ENCODE measurements at regions not wholly inside any gene's neighbourhood (a gene's known extent, or its start where the extent isn't known, plus 50 kb on each side); places are given as distances from the start of the nearest gene placed in this dataset.
"Not testable (repeated sequence)": the region's sequence is repeated elsewhere in the genome, so short reads cannot be mapped to it uniquely, and the experiment has no call there.

DNA sequence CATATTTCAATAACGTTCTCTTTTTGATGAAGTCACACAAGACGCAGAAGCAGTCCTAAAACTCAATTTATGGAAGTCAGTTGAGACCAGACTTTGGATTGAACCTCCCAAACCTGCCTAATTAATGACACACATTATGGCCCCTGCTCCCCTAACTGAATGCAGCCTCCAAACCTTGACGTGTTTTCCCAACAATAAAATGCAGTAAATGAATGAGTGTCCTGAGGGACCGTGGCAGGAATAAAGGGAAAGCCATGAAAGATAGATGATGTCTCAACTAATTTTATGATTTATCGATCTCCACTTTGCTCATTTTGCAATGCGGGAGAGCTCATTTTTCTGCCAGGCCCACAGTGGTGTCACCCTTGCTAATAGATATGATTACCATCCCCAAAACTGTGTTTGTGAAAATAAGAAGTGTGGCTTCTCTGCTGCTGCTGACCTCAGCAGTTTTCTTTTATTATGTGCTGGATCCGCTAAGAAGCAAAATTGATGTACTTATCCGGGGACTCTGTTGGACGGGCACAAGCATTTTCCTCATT, 189.9 kb downstream of the NPIPA8 start:
- not testable (repeated sequence) for DNase-seq

DNA sequence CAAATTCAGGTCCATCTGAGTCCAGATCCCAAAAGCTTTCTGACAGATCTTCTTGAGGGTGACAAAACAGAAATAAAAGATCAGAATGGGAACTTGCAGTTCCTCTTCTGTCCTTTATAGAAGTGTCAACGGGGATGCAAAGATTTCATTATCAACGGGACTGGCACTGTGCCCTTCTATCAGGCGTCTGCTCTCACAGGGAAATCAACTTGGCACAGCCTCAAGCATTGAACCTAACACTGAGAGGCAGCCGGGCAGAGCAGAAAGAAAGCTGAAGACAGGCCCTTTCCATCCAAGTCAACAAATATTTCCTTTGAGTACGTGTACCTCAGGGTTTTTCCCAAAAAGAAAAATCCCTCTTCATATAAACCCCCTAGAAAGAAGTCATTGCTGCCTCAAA, 194.5 kb downstream of the NPIPA8 start:
- not testable (repeated sequence) for DNase-seq

DNA sequence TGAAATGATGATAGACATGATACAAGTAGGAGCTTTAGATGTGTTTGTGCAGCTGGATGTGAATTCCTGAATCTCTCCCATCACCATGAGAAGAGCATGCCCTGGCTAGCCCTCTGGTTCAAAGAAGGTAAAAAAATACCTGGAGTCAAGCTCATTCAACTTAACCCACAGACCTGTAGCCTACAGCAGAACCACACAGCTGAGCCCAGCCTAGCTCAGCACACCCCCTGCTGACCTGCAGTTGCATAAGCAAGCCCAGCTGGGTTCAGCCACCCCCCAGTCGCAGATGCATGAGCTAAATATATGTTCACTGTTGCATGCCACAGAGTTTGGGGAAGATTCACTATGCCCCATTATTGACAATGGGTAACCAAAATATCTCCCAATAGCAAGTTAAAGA, 200.2 kb downstream of the NPIPA8 start:
- DNase-seq, result not testable (repeated sequence)

DNA sequence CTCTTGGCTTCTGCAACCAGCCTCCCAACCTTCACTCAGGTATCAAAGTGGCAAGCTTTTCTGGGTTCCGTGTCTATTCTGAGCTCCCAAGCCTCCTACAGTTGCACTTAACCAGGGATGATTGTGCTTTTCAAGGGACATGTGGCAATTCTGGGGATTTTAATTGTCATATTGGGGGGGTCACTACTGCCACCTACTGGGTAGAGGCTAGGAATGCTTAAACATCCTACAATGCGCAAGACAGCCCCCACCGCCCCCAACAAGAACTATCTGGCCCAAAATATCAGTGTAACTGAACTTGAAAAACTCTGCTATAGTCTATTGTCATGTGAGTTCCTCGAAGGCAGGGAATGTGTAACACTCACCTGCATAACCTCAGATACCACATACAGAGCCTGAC, 201.5 kb downstream of the NPIPA8 start:
- not testable (repeated sequence) for DNase-seq

DNA sequence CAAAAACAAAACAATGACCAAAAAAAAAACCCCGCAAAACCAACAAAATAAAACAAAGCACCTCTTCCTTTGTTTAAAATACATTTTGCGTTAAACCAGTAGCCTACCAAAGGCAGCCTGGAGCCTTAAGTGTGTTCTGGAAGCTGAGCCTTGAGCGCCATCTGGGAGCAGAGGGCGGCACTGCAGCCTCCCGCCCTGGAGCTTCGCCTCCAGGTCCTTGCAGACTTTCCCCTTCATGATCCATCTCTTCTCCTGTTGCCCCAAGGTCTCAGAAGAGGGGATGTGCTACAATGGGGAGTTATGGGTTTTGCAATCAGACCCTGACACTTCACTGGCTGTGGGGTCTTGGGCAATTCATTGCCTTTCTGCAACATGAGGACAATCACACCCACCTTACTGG, 204.9 kb downstream of the NPIPA8 start:
- DNase-seq, result not testable (repeated sequence)

DNA sequence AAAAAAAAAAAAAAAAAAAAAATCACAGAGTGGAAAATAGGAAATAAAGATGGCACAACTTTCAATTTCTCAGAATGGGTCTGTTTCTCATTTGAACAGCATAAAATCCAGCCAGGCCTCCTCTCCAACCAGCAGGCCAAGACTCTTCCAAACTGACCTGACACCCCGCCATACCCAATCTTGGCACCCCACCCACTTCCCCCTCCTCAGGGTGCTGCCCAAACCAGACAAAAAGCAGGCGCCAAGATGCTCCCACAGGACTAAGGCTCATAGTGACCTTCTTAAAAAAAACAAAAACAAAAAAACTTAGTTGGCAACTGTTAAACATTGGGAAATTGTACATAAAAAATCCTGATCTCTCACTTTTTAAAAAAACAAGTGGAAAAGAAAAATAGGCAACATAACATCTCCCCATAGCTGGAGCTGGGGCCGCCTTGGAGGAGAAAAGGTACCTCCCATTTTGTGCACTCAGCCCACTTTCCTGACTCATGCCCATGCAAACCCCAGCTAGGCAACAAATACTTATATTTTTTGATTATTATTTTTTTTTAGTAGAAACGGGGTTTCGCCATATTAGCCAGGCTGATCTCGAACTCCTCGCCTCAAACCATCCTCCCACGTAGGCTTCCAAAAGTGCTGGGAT, 205.9 kb downstream of the NPIPA8 start:
- not testable (repeated sequence) for DNase-seq

DNA sequence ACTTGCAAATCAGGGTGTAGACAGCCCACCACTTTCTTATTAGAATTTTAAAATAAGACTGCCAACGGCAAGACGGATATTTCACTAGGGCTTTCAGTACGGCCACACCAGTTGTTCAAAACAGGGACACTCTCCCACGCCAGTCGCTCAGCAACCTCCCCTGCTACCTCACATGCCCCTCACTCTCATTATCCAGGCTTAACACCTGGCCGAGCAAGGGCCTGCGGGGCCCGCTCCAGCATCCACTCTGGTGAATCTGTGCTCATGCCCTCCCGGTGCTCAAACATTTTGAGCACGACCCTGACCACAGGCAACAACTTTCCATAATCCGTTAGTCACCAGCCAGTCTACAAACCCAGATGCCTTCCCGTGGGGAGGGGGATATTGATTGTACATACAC, 209.5 kb downstream of the NPIPA8 start:
- not testable (repeated sequence) for DNase-seq

DNA sequence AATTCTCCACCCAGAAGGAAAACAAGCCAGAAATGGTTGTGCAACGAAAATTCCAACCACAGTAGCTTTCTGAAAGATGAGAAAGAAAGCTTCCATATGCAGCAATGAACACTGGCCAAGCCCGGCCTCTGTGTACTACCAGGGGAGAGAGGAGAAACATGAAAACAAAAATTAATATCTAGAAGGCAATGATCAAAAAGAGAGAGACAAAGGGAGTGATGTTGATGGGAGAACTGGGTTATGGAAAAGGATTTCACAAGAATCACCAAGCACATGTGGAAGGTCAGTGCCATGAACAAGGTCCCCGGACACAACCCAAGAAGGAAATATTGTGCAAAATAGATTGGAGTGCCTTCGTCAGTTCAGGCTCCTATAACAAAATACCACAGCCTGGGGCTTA, 217.4 kb downstream of the NPIPA8 start:
- DNase-seq, result not testable (repeated sequence)

DNA sequence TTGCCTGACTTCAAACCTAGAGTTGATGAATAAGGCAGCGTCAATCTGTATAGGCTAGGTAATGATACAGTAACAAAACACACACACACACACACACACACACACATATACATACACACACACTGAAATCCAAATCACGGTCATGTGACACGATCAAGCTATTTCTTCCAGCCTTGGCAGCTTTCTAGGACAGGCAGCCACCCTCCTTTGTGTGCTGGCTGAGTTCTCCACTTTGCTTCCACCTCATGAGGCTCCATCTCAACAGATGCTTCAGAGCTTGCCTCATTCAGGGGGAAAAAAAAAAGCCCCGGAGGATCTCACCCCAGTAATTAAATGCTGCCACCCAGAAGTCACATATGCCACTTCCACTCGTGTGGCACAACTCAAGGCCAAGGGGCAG, 217.9 kb downstream of the NPIPA8 start:
- not testable (repeated sequence) for DNase-seq

DNA sequence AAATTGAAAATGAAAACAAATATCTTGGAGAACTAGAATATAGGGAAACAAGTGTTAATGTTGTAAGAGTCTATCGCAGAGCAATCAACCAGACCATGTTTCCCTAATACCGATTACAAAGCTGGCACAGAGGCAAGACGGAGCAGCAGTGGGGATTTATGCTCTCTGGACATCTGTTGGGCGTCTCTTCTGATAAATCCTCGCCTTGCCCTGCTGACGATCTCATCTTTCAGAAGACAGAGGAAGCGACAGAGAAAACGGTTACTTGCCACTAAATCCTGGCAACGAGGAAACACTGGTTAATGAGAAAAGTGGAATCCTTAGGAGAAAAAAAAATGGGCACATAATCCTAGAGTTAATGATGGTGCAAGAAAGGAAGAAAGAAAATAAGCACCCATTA, 218.5 kb downstream of the NPIPA8 start:
- not testable (repeated sequence) for DNase-seq

DNA sequence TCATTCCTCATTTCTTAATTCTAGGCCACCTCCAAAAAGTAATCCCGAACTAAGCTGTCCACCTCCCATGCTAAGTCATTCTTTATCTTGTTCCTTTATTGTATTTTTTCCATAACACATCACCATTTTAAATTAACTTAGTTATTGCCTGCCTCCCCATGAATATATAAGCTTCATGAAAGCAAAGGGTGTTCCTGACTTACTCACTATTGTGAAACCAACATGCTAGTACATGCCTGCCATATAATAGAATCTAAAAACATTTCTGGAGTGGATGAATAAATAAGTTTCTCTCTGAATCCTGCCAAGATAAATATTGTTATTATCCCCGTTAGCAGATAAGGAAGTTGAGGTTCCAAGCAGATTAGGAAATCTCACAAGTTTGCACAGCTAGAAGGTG, 232.1 kb downstream of the NPIPA8 start:
- DNase-seq, result not testable (repeated sequence)

DNA sequence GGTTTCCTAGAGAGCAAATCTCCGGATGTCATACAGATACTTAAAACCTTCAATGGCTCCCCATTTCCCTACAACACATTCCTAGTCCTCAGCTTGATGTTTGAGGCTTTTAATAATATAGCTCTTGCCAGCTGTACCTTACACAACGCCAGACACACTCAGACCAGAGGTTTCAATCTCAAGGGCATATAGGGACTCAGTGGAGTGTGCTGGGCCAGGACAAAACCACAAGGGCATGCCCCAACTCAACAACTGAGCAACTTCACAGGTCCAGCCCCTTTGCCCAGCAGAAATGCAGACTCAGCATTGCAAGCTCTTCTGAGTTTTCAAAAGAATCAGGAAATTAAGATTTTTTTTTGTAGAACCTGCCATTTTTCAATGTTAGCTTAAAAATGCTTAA, 235.5 kb downstream of the NPIPA8 start:
- not testable (repeated sequence) for DNase-seq

DNA sequence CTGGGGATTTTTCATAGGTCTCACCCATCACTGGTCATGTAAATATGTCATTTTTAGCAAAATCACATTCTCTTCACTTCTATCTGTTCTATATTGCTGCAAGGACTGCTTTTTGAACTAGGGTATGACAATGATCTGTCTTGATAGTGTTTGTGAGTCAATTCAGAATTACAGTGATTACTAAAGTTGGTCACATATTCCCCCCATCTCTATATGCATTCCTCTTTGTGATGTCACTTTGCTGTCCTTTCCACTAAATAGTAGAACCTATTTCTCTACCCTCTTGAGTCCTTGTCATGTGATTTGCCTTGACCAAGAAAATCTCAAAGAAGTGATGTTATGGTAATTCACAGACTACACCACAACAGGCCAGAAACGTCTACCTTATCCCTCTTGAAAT, 243.9 kb downstream of the NPIPA8 start:
- not testable (repeated sequence) for DNase-seq

DNA sequence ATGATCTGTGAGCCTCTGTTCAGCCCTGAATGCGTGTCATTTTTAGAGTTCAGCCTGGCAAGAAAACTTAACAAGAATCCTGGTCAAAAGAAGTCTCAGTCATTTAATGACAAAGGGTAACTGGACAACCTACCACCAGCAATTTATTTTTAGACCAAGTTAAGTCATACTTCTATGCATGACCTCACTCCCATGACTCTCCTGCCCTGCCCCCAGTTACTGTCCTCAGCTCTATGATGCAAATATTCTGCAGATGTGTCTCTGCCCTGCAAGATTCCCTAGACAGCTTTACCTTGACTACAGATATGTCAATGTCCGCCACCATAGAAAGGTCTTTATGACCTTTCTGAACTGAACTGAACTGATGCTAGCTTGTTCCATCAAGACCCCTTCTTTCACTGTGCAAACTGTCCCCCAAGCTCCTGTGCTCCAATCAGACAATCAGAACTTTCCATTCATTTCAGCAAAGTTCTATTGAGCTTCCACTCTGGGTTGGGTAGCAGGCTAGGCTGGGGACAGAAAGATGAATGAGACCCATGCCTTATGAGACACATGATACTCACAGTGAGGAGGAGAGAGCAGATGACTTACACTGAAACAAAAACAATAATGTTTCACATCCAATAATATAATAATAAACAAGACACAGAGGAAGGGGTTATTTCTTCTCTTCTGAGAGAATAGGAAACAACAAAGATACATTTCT, 255.7 kb downstream of the NPIPA8 start:
- DNase-seq, result not testable (repeated sequence)

DNA sequence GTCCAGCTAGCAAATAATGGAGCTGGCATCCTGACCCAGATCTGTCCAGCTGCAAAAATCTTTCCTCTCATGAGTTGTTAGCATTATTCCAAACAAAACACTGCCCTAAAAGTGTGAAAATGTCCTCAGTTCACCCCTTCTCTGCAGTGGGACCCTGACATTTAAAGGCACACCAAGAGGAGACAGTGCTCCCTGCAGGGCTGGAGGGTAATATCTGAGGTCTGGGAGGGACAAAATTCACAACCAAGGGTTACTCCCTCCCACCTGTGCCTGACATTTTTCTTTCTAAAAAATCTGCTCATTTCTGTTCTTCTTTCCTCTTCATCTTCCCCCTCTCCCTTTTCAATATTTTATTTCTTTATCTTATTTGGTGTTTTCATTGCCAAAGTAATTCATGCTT, 258.6 kb downstream of the NPIPA8 start:
- not testable (repeated sequence) for DNase-seq

DNA sequence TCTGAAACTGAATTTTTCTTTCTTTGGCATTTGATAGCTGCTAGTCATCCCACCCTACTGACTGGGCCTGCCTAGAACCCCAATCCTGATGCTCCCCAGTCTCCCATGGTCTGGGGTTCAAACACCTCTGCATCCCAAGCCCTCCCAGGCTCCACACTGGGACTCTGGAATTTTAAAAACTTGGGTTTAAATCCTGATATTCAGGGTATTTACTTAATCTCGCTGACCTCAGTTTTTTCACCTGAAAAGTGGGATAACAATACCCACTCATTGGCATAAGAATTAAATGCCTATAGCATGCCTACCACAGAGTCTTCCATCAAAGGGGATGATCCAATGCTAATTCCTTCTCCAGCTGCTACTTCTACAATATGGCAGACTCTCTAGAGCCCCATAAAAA, 264.4 kb downstream of the NPIPA8 start:
- DNase-seq, result no peak

DNA sequence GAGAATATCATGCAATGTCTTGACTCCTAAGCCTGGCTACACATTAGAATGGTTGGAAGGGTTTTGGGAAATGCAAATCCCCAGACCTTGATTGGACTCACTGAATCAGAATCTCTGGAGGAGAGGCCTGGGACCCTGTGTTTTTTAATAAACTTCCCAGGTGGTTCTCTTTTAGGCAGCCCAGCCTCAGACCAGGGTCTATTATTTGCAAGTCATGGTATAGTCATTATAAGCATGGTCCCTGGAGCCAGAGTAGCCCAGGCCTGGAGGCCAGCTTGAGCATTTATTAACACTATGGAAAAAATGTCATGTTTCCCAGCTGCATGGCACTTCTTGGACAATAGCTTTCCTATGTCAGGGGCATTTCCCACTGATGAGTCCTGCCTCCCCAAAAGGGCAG, 266.9 kb downstream of the NPIPA8 start:
- no peak for DNase-seq

DNA sequence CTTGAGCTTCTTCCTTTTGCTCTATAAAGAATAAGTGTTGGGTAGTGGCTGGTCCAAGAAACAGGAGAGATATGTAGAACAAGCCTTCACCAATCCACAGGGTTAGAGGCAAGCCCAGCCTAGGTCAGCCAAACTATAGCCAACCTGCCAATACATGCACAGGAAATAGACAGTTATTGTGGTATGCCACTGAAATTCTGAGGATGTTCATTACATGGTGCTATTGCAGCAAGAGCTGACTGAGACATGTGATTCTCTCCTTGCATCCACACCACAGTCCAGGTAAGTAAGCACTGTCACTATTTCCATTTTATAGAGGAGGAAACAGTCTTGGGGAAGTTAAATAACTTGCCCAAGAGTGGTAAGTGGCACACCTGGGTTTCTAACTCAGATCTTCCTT, 268.1 kb downstream of the NPIPA8 start:
- DNase-seq, result no peak

DNA sequence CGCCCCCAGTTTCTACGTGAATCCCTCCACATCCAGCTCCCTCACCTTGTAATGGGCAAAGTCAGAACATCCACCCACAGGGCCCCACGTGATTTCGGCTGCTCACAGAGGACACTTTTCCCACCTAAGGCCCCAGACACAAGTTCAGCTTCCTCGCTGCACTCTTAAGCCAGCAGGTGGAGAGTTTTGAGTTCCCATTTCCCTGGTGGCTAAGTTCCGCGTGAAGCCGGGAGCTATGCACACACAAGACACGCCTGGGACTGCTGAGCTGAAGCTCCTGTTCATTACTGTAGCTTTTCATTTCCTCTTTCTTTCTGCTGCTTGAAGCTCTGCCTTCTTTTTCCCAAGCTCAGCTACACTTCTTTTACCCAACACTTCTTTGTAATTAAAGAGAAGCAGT, 273.8 kb downstream of the NPIPA8 start:
- DNase-seq, result no peak

DNA sequence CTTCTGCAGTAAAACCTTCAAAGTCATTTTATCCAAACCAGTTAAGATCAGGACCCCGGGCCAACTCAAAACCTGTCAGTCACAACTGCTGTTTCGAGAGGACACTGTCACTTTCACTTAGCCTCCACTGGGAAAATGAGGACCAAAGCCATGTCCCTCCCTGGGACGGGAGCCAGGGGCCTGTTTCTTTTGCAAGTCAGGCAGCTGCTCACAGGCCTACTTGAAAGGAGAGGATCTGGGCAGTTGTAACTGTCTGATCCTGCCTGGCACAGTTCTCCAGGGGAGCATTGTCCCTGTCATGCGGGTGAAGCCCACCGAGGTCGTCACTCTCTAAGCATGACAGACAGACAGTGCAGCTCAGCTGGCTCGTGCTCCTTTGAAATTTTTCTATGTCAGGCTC, 276.2 kb downstream of the NPIPA8 start:
- no peak for DNase-seq

DNA sequence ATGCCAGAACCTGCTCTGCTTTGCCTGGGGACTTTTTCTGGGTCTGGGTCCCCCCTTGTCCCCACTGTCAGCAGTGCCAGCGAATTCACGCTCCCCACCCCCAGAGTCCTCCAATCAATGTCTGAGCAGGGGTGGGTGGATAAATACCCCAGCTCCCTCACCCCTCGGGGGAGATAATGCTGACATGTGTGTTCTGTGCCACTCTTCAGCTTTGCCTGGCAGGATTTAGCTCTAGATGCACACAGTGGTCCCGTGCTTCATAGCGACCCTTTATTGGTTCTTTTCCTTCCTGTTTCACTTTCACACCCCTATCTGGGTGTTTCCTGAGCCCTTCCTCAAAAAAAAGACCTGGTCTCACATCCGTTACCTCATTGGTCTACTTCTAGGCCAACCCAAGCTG, 277.0 kb downstream of the NPIPA8 start:
- no peak for DNase-seq

DNA sequence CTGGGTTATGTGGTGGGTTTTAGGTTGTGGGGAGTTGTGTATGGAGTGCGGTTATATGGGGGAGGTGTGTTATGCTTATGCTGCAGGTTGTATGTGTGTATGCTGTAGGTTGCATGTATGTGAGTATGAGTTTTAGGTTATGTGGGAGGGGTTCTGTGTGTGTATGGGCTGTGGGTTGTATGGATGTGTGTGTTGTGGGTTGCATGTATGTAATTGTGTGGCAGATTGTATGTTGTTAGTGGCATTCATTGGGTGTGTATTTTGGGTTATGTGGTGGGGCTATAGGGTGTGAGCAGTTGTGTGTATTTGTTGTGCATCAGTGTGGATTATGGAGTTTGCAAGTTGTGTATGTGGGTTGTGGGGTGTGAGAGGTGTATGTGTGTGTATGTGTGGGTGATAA, 277.4 kb downstream of the NPIPA8 start:
- no peak for DNase-seq

DNA sequence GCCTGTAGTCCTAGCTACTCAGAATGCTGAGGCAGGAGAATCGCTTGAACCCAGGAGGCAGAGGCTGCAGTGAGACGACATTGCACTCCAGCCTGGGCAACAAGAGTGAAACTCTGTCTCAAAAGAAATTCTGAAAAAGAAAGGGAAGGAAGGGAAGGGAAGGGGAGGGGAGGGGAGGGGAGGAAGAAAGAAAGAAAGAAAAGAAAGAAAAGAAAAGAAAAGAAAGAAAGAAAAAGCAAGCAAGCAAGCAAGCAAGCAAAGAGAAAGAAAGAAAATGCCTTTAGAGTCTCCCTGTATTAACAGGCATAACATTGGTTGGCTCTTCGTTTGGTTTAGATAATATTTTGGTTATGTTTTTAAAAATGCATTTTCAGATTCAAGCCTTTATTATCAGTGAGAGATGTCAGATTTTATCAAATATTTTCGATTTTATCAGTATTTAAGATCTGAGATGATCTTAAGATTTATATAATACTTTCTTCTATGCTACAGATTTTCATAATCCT, 281.1 kb downstream of the NPIPA8 start:
- DNase-seq, result no peak

DNA sequence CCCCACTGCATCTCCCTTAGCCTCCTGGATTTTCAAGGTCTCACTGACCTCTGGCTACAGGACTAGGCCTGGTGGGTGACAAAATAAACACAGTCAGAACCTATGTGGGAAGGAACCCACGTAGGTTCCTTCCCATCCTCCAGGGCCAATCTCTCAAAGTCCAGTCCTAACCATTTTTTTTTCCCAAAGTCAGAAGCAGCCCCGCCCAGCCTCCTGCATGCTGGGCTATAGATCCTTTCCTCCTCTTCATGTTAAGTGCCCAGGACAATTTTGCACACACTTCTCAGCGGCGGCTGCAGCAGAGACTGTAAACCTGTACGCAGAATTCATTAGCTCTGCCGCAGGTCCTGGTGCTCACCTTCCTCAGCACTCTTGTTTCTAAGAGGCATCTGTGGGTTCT, 285.8 kb downstream of the NPIPA8 start:
- DNase-seq, result no peak
